GM18873 (cell line): ENCODE measurements at regions not wholly inside any gene's neighbourhood (a gene's known extent, or its start where the extent isn't known, plus 50 kb on each side); places are given as distances from the start of the nearest gene placed in this dataset.

Source experiments
- ATAC-seq: cut with Tn5 transposase; IDR thresholded peaks from one replicate; pipeline ENCODE4 v1.9.1; 2021; ENCODE audit warnings: mild to moderate bottlenecking, moderate library complexity, moderate number of reproducible peaks; ENCODE audit not compliant: unreplicated experiment, low FRiP score

DNA sequence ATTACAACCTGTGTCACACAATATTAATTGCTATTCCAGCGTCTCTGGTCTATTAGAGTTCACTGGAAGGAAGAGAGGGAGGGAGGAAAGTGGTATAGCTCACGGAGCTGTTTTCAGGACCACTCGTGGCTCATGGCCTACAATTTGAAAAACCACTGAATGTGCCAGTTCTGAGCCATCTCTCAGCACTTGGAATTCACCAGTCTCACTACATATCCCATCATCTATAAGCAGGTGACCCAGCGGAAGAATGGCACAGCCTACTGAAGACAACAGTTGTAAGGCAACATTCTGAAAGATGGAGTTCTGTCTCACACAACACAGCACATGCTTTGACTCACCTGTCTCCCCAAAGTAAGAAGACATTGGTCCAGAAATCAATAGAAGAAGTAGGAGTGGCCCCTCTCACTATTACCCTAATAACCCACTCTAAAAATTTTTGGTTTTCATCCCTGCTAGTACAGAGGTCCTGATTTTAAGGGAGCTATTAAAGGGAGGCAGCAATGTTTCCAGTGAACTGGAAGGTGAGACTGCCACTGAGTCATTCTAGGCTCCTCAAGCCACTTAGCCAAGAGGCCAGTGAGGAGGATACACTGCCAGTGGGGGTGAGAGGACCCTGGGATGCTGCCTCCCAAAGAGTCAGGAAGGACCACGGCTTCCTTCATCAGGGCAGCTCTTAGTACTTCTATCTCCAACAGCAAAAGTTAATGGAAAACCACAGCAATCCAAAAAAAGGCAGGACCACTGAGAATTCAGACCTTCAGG lies 50.0 kb upstream of the DOCK9 start:
- ATAC-seq, result no peak

DNA sequence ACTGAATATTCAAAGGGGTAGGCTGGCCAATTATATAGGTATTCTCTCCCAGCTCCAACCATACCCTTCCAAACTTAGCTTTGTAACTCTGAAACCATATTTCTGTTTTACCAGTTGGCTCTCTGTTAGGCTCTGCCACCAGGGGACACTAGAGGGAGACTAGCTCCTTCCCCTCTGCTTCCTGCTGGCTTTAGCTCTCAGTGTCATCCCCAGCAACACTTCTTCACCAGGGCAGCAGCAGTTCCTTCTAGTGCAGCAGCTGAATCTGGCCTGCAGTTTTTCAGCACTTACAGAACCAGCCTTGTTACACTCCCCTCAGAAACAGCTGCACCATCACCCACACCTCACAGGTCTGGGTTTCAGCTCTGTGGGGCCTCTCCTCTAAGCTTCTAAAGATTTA lies 51.0 kb upstream of the DOCK9 start:
- no peak for ATAC-seq

DNA sequence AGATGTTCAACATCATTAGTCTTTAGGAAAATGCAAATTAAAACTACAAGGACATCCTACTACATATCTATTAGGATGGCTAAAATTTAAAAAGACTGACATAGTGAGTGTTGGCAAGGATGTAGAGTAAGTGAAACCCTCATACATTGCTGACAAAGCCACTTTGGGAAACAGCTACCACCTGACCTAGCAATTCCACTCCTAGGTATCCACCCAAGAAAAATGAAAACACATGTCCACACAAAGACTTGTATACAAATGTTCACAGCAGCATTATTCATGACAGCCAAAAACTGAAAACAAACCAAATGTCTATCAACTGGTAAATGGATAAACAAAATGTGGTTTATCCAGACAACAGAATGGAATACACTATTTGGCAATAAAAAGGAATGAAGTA lies 51.7 kb upstream of the DOCK9 start:
- ATAC-seq, result no peak

DNA sequence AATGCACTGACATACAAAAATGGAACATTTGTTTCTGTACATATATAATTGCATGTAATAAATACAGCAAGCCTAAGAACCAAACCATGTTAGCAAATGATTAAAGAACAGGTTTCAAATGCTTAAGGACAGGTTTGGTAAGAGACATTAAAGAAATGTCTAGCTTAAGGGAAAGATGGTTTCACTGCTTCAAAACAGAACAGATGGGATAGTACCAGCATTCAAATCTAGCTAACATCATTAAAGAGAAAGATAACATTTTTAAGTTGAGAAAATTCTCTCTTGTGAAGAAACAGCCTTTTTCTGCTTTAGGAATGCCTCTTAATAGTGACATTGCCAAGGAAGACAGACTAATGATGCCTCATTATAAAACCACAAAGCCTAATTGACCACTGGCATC lies 52.5 kb upstream of the DOCK9 start:
- ATAC-seq, result no peak

DNA sequence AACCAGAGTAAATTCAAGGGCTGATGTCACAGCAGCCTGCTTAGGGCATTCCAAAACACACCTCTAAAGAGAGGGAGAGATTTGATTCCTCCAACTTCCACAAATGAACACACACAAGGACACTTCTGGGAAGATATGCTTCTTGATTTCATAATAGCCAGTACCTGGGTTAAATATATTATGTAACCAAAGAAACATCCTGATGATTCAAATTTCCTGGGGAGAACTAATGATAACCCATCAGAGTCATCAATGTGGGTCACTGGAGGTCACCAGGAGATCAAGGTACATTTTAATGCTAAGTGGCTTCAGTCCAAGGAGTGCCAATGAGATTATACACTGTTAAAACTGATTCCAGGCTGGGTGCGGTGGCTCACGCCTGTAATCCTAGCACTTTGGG lies 54.0 kb upstream of the DOCK9 start:
- ATAC-seq, result no peak

DNA sequence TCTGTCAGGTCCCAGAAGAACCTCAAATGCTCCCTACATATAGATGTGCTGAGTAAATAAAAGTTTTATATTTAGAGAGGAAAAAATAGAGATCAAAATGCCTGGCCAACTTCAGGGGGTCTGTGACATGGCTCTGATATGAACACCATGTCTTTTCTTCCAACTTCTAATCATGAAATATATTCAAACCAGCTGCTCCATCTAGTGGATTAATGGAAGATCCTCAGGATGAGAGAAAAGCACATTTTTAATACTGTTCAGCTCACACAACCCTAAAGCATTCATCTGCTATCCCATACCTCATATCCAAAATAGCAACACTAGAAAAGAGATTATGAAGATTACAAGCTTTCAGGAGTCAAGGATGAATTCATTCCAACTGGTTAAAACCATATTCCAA lies 56.0 kb upstream of the DOCK9 start:
- ATAC-seq, result no peak

DNA sequence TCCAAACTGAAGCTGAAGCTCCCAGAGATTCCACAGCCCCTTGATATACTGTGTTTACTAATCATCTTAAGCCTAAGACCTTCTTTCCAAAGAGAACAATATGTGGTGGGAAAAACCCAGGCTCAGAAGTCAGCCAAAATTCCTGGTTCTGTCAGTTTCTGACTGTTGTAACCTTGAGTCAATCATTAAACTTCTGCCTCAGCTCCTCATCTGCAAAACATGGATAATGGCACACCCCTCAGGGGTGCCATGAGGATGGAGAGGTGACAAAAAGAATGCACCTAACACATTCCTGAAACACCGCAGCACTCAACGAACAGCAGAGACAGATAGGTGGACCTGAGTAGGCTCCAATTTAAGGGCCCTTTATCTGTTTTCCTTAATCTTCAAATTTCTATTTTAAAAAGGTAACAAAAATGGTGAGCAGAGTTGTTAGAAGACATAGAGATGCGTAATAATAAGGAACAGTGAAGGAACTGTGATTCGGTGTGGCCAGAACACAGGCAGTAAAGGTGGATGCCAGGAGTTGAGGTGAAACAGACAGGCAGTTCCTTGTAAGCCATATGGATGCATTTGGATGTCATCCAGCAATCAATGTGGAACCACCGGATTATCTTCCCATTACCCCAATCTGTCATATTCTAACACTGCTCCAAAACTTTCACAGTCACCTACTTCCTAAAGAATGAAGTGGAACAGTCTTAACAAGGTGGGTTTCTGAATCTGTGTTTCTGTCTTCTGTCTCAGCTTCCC lies 56.6 kb upstream of the DOCK9 start:
- ATAC-seq, result no peak

DNA sequence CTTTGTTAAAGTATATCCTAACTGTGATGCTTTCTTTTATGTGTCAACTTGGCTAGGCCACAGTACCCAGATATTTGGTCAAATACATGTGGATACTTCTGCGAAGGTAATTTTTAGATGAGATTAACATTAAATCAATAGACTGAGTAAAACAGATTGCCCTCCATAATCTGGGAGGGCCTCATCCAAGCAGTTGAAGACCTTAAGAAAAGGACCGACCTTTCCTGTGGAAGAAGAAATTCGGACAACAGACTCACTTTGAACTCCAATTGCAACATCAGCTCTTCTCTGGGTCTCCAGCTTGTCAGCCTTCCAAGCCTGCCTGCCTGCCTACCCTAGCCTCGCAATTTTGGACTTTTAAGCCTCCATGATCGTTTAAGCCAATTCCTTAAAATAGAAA lies 57.9 kb upstream of the DOCK9 start:
- no peak for ATAC-seq

DNA sequence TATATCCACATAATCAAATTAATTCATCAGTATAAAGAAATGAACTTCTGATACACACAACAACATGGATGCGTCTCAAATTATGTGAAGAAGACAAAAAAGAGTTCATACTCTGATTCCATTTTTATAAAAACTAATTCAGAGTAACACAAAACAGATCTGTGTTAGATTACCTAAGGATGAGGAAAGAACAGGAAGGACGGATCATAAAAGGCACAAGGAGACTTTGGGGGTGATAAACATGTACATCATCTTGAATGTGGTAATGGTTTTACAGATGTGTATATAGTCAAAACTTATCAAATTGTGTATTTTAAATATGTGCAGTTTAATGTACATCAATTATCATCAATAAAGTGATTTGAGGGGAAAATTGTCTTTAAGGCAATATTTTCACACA lies 59.9 kb upstream of the DOCK9 start:
- no peak for ATAC-seq

DNA sequence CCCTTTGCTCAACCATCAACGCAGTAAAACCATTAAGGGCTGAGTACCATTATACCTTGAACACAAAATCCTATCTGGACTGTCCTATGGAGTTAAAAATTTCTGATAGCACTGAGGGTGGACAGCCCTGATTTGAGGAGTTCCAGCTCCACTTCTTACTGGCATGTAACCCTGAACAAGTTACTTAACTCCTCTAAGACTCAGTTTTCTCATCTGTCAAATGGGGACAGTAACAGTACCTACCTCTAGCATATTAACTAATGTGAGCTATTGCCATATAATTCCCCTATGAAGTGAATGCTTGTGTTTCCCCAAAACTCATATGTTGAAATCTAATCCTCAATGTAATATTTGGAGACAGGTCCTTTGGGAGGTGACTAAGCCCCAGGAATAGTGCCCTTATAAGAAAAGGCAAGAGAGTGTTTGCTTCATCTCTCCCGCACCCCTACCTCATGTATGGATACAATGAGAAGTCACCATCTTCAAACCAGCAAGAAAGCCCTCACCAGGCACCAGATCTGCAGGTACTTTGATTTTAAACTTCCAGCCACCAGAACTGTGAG lies 61.9 kb upstream of the DOCK9 start:
- ATAC-seq, result no peak

DNA sequence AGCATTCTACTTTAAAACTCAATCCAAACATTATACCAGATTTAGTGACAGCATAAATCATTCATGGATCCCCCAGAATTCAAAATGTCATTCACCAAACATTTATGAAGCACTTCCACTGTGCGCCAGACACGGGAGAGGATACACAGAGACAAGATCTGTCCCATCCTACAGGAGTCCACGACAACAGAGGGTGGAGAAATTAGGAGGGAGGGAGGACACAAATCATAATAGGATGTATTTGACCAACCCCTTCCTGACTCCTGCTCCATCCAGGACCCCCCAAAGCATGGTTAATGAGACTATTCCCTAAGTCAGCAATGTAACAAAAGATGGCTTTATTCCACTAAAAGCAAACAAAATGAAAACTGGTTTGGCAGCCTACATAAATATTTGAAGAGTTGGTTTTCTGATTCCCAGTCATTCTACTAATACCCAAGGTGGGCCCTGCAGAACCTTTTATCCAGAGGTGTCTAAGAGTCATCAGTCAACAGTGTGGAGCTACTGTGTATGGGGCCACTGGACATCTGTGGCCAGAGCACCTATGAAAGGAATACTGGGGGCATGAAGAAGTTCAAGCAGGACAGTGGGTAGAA lies 62.8 kb upstream of the DOCK9 start:
- no peak for ATAC-seq

DNA sequence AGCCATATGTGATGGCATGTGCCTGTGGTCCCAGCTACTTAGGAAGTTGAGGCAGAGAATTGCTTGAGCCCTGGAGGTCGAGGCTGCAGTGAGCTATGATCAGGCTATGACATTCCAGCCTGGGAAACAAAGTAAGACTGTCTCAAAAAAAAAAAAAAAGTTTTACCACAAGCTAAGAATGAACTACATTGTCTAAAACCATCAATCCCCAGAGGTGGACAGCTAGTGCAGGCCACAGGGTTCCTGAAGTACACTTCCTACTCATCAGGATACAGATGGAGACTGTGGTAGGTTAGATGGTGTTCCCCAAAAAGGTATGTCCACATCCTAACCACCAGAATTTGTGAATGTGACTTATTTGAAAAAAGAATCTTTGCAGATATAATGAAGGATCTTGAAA lies 63.5 kb upstream of the DOCK9 start:
- ATAC-seq, result no peak

DNA sequence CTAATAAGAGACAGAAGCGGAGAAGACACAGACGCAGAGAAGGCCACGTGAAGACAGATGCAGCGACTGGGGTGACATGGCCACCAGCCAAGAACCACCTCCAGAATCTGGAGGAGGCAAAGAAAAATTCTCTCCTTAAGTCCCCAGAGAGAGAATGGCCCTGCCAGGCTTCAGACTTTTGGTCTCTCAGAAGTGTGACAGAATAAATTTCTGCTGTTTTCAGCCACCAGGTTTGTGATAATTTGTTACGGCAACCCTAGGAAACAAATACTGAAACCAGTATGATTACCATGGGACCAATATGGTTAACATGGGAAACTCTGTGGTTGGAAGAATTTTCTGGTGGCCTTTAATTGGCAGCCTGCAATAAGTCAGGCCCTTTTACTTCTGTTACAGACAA lies 63.9 kb upstream of the DOCK9 start:
- no peak for ATAC-seq

DNA sequence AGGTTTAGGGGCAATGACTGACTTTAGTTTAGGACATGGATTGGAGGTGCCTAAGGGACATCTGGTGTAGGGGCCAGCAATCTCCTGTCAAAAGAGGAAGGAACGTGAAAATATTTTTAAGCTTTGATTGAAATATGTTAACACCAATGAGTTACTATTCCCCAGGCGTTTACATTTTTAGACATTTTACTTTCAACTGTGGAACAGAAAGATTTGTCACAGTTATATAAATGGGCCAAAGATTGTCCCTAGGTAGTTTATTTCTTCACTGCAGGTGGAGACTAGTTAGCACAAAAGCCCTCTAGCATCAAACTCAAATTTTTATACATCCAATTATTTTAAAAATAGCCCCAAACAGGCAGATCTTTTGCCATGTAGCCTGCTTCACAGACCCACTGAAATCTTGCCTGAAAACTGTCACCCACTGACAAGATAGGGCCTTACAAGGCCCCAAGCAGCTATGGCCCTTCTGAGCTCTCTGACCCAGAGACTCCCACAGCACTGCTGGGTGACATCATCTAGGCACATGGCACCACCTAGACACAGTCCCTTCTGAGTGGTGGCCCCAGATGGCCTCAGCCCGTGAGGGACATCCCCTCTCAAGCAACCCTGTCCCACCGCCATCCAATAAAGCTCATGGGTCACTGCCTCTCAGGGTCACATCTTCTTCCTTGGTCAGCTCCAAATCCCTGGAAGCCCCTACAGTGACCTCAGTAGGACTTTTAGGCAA lies 64.8 kb upstream of the DOCK9 start:
- no peak for ATAC-seq

DNA sequence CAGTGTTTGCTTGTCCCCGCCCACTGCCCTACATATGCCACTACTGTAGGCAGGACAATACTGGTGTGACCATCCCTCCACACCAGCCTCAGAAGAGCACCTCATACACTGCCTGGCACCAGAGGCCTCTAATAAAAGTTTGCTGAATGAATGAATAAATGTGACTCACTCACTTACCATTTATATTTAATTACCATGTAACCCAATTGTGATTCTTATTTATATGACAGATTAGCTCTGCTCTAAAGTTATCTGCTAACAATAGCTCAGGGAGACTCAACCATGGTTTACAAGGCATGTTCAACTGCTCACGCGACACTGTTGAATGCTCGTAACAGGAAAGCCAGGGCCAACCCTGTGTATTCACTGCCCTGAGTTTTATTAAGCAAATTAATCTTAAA lies 66.0 kb upstream of the DOCK9 start:
- no peak for ATAC-seq

DNA sequence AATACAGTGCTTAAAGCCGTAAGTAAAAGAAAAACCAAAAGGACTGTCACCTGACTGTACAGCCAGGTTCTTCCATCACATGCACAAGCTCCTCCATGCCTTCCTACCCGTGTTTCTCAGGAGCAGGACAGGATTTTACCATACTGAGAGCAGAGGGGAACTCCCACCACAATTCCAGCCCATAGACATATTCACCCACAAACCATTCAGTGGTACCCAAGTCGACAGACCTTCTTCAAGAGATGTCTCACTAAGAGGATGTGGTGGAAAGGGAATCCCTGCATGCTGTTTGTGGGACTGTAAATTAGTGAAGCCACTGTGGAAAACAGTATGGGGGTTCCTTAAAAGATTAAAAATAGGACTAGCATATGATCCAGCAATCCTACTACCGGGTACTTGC lies 66.9 kb upstream of the DOCK9 start:
- ATAC-seq, result no peak

DNA sequence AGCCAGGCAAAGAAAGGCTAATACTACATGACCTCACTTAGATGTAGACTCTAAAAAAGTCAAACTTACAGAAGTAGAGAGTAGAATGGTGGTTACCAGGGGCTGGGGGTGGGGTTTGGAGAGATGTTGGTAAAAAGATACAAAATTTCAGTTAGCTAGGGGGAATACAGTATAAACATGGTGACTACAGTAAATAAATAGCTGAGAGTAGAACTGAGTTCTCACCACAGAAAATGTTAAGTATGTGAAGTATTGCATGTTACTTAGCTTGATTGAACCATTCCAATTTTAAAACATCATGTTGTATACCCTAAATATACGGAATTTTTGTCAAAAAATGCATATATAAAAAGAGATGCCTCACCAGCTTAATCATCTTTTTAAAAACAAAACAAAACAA lies 67.5 kb upstream of the DOCK9 start:
- ATAC-seq, result no peak

DNA sequence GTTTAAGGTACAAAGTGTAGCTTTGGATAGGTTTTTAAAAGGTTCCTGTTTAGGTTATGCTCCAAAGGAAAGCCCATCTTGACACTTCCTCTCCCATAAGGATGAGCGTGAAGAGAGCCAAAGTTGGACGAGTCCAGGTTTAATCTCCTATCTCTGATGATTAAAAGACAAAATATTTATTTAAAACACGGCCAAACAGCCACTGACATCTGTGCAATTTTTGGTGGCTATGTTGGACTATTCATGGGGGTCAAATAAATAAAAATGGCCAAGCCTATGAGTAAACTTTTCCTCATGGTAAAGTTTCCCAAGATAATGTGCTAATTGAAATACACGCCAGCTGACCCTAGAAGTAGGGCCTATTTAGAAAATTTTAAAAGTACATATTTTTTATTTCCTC lies 69.0 kb upstream of the DOCK9 start:
- ATAC-seq, result no peak

DNA sequence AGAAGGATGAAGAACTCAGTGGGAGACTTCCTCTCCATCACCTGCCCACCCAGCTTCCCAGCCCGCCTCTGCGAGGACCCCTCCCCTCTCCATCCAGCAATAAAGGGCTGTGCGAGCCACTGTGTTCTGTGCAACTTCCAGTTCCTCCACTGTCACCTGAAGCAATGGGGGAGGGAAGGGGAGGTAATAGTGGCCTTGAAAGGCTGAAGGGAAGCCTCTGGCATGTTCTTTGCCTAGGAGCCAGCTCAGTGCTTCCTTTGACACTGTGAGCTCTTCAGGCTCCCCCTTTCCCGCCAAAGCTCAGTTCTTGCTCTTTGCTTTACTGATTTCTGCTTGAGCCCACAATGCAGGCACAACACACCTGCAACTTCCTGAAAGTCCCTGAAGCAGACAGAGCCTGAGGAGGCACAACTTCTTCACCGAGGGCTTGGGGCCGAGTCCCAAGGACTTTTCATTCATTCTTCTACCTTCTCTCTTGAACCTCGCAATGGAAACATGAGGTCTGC lies 73.2 kb upstream of the DOCK9 start:
- ATAC-seq, result no peak

DNA sequence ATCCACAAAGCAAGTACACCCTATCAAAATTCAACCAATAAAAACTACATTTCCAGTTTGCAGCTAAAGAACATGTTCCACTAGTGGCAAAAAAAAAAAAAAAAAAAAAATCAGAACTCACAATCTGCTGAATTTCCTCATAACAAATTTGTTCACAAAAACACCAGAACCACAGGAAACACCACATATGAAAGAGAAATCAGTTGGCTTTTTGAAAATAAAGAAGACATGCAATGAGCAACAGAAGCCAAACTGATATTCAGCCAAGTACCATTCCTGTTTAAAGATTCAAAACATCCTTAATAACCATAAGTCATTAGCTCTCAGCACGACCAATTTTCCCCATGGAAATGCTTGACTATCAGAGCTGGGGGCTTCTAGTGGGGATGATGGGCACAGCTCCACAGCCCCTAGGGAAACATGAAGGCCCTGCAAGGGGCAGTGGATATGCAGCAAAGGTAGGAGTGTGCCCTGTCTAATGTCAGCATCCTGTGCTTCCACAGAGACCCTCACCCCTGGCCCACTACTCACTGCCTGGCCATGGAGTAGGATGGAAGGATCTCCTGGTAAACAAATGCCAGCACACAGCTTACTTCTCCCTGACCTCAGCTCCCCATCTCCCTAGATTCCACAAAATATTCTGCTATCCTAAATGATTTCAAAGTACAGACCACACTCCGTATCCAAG lies 74.0 kb upstream of the DOCK9 start:
- no peak for ATAC-seq
